GM23338 (cell line): ENCODE measurements at regions not wholly inside any gene's neighbourhood (a gene's known extent, or its start where the extent isn't known, plus 50 kb on each side); places are given as distances from the start of the nearest gene placed in this dataset.

Experiments
- ATAC-seq: fragments of 200-7000 bp; cut with Tn5 transposase; 3 replicates; pipeline ENCODE4 v1.9.1; 2020
- DNase-seq: peaks from one replicate; pipeline ENCODE4 v3.0.0-alpha.2; 2015; ENCODE audit warnings: low spot score
- H2AFZ ChIP-seq: fragments of 200-600 bp; sonication (generic); 2 replicates; pipeline ENCODE4 v1.8.0; 2016; ENCODE audit warnings: antibody characterized with exemption, mild to moderate bottlenecking, moderate library complexity
- H3F3A ChIP-seq: fragments of 200-600 bp; sonication (generic); replicated peaks from 2 replicates; pipeline ENCODE4 v1.8.0; 2017; ENCODE audit warnings: antibody characterized with exemption, mixed run types, low read depth
- H3K27ac ChIP-seq: fragments of 200-600 bp; sonication (generic); 2 replicates; pipeline ENCODE4 v1.6.1; 2016; ENCODE audit warnings: low read depth
- H3K27me3 ChIP-seq: fragments of 200-600 bp; sonication (generic); 2 replicates; pipeline ENCODE4 v1.8.0; 2016; ENCODE audit warnings: mild to moderate bottlenecking, mixed run types, moderate library complexity; ENCODE audit not compliant: insufficient read depth
- H3K36me3 ChIP-seq: fragments of 200-600 bp; sonication (generic); 2 replicates; pipeline ENCODE4 v1.8.0; 2016; ENCODE audit warnings: mild to moderate bottlenecking; ENCODE audit not compliant: insufficient read depth
- H3K4me1 ChIP-seq: fragments of 200-600 bp; sonication (generic); 2 replicates; pipeline ENCODE4 v1.8.0; 2016; ENCODE audit warnings: mild to moderate bottlenecking, moderate library complexity; ENCODE audit not compliant: insufficient read depth
- H3K4me2 ChIP-seq: fragments of 200-600 bp; sonication (generic); 2 replicates; pipeline ENCODE4 v1.7.1; 2017; ENCODE audit warnings: mixed run types
- H3K4me3 ChIP-seq: fragments of 200-600 bp; sonication (generic); 2 replicates; pipeline ENCODE4 v1.6.1; 2016; ENCODE audit warnings: mixed run types
- H3K79me2 ChIP-seq: fragments of 200-600 bp; sonication (generic); replicated peaks from 2 replicates; pipeline ENCODE4 v1.8.0; 2017; ENCODE audit warnings: mild to moderate bottlenecking; ENCODE audit not compliant: insufficient read depth
- H3K9me2 ChIP-seq: fragments of 200-600 bp; sonication (generic); 2 replicates; pipeline ENCODE4 v1.8.0; 2017; ENCODE audit not compliant: insufficient read depth
- H4K20me1 ChIP-seq: fragments of 200-600 bp; sonication (generic); replicated peaks from 2 replicates; pipeline ENCODE4 v1.8.0; 2017; ENCODE audit warnings: mild to moderate bottlenecking; ENCODE audit not compliant: insufficient read depth
- H3K27ac Mint-ChIP-seq: 2 replicates; pipeline ENCODE4 v1.8.0; 2020; ENCODE audit warnings: inconsistent platforms, mild to moderate bottlenecking, moderate library complexity, mixed read lengths
- H3K27me3 Mint-ChIP-seq: 3 replicates; pipeline ENCODE4 v1.8.0; 2022; ENCODE audit warnings: low read depth, mild to moderate bottlenecking, moderate library complexity, mixed read lengths, inconsistent platforms; ENCODE audit not compliant: insufficient read depth, poor library complexity
- H3K36me3 Mint-ChIP-seq: 3 replicates; pipeline ENCODE4 v1.8.0; 2021; ENCODE audit warnings: low read depth, mild to moderate bottlenecking, inconsistent platforms, moderate library complexity, mixed read lengths
- H3K4me1 Mint-ChIP-seq: 3 replicates; pipeline ENCODE4 v1.8.0; 2020; ENCODE audit warnings: mild to moderate bottlenecking, inconsistent platforms, mixed read lengths
- H3K4me3 Mint-ChIP-seq: 3 replicates; pipeline ENCODE4 v1.8.0; 2021; ENCODE audit warnings: moderate library complexity, mild to moderate bottlenecking, inconsistent platforms, mixed read lengths
- H3K9me3 Mint-ChIP-seq: 3 replicates; pipeline ENCODE4 v1.8.0; 2020; ENCODE audit warnings: moderate library complexity, mild to moderate bottlenecking, inconsistent platforms, mixed read lengths
- EZH2phosphoT487 ChIP-seq: fragments of 200-600 bp; sonication (generic); IDR thresholded peaks from one replicate; pipeline ENCODE4 v1.8.1; 2018; ENCODE audit warnings: antibody characterized with exemption; ENCODE audit not compliant: unreplicated experiment
- JUNB ChIP-seq: IDR thresholded peaks from one replicate; pipeline ENCODE4 v1.6.1; 2016; ENCODE audit warnings: antibody characterized with exemption; ENCODE audit not compliant: unreplicated experiment
- REST ChIP-seq: IDR thresholded peaks from one replicate; pipeline ENCODE4 v1.6.1; 2018; ENCODE audit warnings: antibody characterized with exemption; ENCODE audit not compliant: unreplicated experiment

DNA sequence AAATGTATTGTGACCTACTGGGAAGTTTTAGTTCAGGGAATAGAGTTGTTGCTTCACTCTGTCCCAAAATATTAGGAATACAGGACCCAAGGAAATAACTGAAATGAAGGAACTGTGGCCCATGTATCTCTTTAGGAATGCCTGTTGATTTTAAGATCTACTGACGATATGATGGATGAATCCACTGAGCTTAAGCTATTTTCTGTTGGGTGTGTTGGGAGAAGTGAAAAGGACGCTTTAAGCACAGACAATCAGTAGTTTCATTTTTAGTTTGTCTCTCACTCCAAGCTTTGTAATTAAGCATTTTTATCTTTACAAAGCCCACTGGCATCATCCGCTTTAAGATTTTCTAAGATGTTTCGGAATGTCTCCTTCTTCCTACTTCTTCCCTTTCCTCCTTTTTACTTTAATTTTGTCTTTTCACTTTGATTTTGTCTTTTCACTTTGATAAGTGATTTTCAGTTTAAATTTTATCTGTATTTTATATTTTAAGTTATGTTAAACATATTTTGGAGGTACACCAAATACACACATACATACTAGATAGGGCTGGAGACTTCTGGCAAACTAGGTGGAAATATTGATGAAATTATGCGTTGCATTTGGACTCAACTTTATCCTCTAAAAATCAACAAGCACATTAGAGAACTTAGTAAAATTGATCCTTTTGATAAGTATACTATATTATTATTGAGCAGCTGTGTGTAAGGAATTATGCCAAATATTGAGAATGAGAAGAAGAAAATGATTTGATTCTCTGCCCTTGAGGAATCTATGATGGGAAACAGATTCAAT lies 52.3 kb upstream of the USP44 start:
- no peaks in the 10 kb centered on the region for H3K36me3 Mint-ChIP-seq
- ATAC-seq (no peak), DNase-seq (no peak)
- H3K27ac Mint-ChIP-seq, result no peak overlapping the region
- H3K27me3 Mint-ChIP-seq, result peaks cover 4% of the 10 kb centered on the region
- Histone ChIP-seq H3K4me1 (peaks cover 22% of the 10 kb centered on the region), H3K9me2 (no peaks in the 10 kb centered on the region), H2AFZ (no peak overlapping the region), H3K4me2 (no peak overlapping the region), H4K20me1 (no peaks in the 10 kb centered on the region), H3K27me3 (no peaks in the 10 kb centered on the region), H3K36me3 (no peaks in the 10 kb centered on the region), H3K4me3 (no peak overlapping the region), H3K79me2 (no peaks in the 10 kb centered on the region), H3F3A (peaks cover 7% of the 10 kb centered on the region; the same call in 1 of the 2 replicates), H3K27ac (no peak overlapping the region)
- TF ChIP-seq JUNB, result no peak
- no peaks in the 10 kb centered on the region for H3K9me3 Mint-ChIP-seq
- H3K4me3 Mint-ChIP-seq, result no peak overlapping the region
- peaks cover 22% of the 10 kb centered on the region for H3K4me1 Mint-ChIP-seq

DNA sequence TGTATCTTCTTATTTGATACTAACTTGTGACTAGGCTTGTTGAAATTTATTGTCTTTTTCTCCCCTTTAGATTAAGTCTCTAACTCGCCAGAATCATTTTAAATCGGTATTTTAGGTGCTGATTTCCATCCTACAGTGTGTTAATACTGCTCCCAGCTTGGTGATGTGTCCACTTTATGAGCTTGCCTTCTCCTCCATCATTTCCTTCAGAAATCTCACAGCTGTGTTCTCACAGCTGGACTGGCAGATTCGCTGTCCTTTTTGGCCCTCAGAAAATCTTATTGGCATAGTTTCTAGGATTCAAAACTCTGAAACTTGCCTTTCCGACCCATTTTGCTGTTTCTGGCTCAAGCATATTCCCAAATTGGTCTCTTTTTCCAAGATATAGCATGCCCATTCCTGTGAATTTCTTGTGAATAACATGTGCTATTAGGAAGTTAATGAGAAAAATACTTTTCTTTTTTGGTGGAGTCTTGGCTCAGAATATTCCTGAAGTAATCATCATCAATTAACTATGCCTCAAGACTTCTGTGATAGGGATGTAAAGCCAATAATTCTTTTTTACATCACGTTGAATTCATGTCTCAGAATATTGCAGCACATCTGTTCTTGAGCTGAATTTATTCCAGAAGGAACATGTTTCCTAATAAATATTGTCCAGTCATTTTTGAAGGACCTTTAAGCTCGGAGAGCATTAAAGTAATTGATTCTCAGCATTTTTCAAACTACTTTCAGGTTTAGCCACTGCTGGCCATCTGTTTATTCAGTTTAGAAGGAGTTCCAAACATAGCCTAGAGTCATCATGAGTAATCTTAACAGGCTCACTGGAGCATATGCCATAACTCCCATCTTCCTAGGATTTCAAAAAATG lies 50.0 kb upstream of the USP44 start:
- H3K9me3 Mint-ChIP-seq, result no peaks in the 10 kb centered on the region
- Histone ChIP-seq H3K27ac (no peak overlapping the region), H3K9me2 (no peaks in the 10 kb centered on the region), H3K4me3 (no peak overlapping the region), H3K36me3 (no peaks in the 10 kb centered on the region), H3F3A (0 out of 2 replicates have a peak, but pooled peaks cover 3% of the 10 kb centered on the region), H3K4me2 (no peak overlapping the region), H2AFZ (no peak overlapping the region), H3K4me1 (0 out of 2 replicates have a peak, but pooled peaks cover under 1% of the 10 kb centered on the region), H3K79me2 (no peaks in the 10 kb centered on the region), H4K20me1 (no peaks in the 10 kb centered on the region), H3K27me3 (no peaks in the 10 kb centered on the region)
- no peak overlapping the region for H3K27ac Mint-ChIP-seq
- TF ChIP-seq JUNB (no peak), REST (no peak), EZH2phosphoT487 (no peak)
- DNase-seq (no peak), ATAC-seq (no peak)
- H3K27me3 Mint-ChIP-seq, result no peaks in the 10 kb centered on the region
- H3K36me3 Mint-ChIP-seq, result no peaks in the 10 kb centered on the region
- H3K4me1 Mint-ChIP-seq, result no peaks in the 10 kb centered on the region; the same call in 2 of the 3 replicates
- no peak overlapping the region for H3K4me3 Mint-ChIP-seq
